H9 (cell line): ENCODE measurements at regions not wholly inside any gene's neighbourhood (a gene's known extent, or its start where the extent isn't known, plus 50 kb on each side); places are given as distances from the start of the nearest gene placed in this dataset.

Source experiments
- DNase-seq: peaks from one replicate; pipeline ENCODE4 v3.0.0-alpha.2; 2017
- H2AFZ ChIP-seq: one replicate; pipeline ENCODE4 v1.6.1; 2013; ENCODE audit warnings: mild to moderate bottlenecking, low read length, control low read depth, moderate library complexity
- H2AK5ac ChIP-seq: 2 replicates; pipeline ENCODE4 v1.6.1; 2013; ENCODE audit warnings: low read length, control low read depth, mixed read lengths; ENCODE audit not compliant: insufficient read length
- H2BK120ac ChIP-seq: one replicate; pipeline ENCODE4 v1.6.1; 2013; ENCODE audit warnings: low read depth, mild to moderate bottlenecking, low read length, control low read depth, inconsistent platforms; ENCODE audit not compliant: poor library complexity, severe bottlenecking
- H2BK12ac ChIP-seq: 2 replicates; pipeline ENCODE4 v1.6.1; 2013; ENCODE audit warnings: low read length, control low read depth, mixed read lengths, low read depth; ENCODE audit not compliant: insufficient read length
- H2BK15ac ChIP-seq: 2 replicates; pipeline ENCODE4 v1.6.1; 2013; ENCODE audit warnings: low read depth, low read length, control low read depth
- H2BK20ac ChIP-seq: one replicate; pipeline ENCODE4 v1.6.1; 2013; ENCODE audit warnings: low read depth, mild to moderate bottlenecking, low read length, control low read depth, inconsistent platforms; ENCODE audit not compliant: poor library complexity, severe bottlenecking
- H2BK5ac ChIP-seq: 2 replicates; pipeline ENCODE4 v1.6.1; 2013; ENCODE audit warnings: low read length, control low read depth, mixed read lengths; ENCODE audit not compliant: insufficient read length
- H3K14ac ChIP-seq: 2 replicates; pipeline ENCODE4 v1.6.1; 2013; ENCODE audit warnings: low read length, control low read depth; ENCODE audit not compliant: insufficient read depth
- H3K18ac ChIP-seq: 2 replicates; pipeline ENCODE4 v1.6.1; 2013; ENCODE audit warnings: low read depth, mild to moderate bottlenecking, mixed read lengths, low read length, control low read depth; ENCODE audit not compliant: insufficient read length
- H3K23ac ChIP-seq: 2 replicates; pipeline ENCODE4 v1.6.1; 2013; ENCODE audit warnings: low read length, control low read depth, mixed read lengths, low read depth; ENCODE audit not compliant: insufficient read length
- H3K23me2 ChIP-seq: 2 replicates; pipeline ENCODE4 v1.6.1; 2013; ENCODE audit warnings: low read depth, mild to moderate bottlenecking, mixed read lengths, low read length, control low read depth; ENCODE audit not compliant: insufficient read length, poor library complexity, severe bottlenecking
- H3K27ac ChIP-seq: 2 replicates; pipeline ENCODE4 v1.5.1; 2013; ENCODE audit warnings: low read length, control low read depth, mixed read lengths, low read depth; ENCODE audit not compliant: insufficient read length
- H3K27me3 ChIP-seq: 2 replicates; pipeline ENCODE4 v1.6.1; 2013; ENCODE audit warnings: low read length, control low read depth, inconsistent platforms; ENCODE audit not compliant: insufficient read depth
- H3K4ac ChIP-seq: 2 replicates; pipeline ENCODE4 v1.6.1; 2013; ENCODE audit warnings: low read depth, mild to moderate bottlenecking, control low read depth, inconsistent platforms, low read length, moderate library complexity
- H3K4me1 ChIP-seq: 2 replicates; pipeline ENCODE4 v1.6.1; 2013; ENCODE audit warnings: low read length, control low read depth, inconsistent platforms; ENCODE audit not compliant: insufficient read depth
- H3K4me2 ChIP-seq: 2 replicates; pipeline ENCODE4 v1.6.1; 2013; ENCODE audit warnings: low read length, control low read depth, mixed read lengths; ENCODE audit not compliant: insufficient read length, insufficient read depth
- H3K56ac ChIP-seq: 2 replicates; pipeline ENCODE4 v1.6.1; 2013; ENCODE audit warnings: low read depth, mild to moderate bottlenecking, mixed read lengths, low read length, control low read depth; ENCODE audit not compliant: insufficient read length
- H3K79me1 ChIP-seq: 2 replicates; pipeline ENCODE4 v1.6.1; 2013; ENCODE audit warnings: low read depth, mild to moderate bottlenecking, moderate library complexity, low read length, control low read depth, inconsistent platforms; ENCODE audit not compliant: insufficient read depth, poor library complexity, severe bottlenecking
- H3K79me2 ChIP-seq: 2 replicates; pipeline ENCODE4 v1.6.1; 2013; ENCODE audit warnings: low read length, control low read depth, inconsistent platforms; ENCODE audit not compliant: insufficient read depth
- H3K9ac ChIP-seq: 2 replicates; pipeline ENCODE4 v1.6.1; 2013; ENCODE audit warnings: low read length, control low read depth, mixed read lengths; ENCODE audit not compliant: insufficient read length; ENCODE audit errors: extremely low read depth
- H3K9me3 ChIP-seq: one replicate; pipeline ENCODE4 v1.6.1; 2013; ENCODE audit warnings: low read depth, low read length, inconsistent platforms; ENCODE audit not compliant: control insufficient read depth
- H3T11ph ChIP-seq: one replicate; pipeline ENCODE4 v1.6.1; 2013; ENCODE audit warnings: mild to moderate bottlenecking, low read length, control low read depth, inconsistent platforms
- H4K20me1 ChIP-seq: one replicate; pipeline ENCODE4 v1.6.1; 2013; ENCODE audit not compliant: control insufficient read depth, insufficient read length, insufficient read depth
- H4K5ac ChIP-seq: 2 replicates; pipeline ENCODE4 v1.6.1; 2013; ENCODE audit warnings: low read depth, mild to moderate bottlenecking, mixed read lengths, low read length, control low read depth; ENCODE audit not compliant: insufficient read length
- H4K8ac ChIP-seq: replicated peaks from 2 replicates; pipeline ENCODE4 v1.6.1; 2013; ENCODE audit warnings: low read length, control low read depth, mixed read lengths, low read depth; ENCODE audit not compliant: insufficient read length
- H4K91ac ChIP-seq: 2 replicates; pipeline ENCODE4 v1.6.1; 2013; ENCODE audit warnings: low read depth, mild to moderate bottlenecking, moderate library complexity, mixed read lengths, low read length, control low read depth; ENCODE audit not compliant: insufficient read length
- H3K27ac Mint-ChIP-seq, 3 experiments: 2 replicates in 2 of 3; 3 replicates in 1 of 3; pipeline ENCODE4 v1.8.0; 2020 to 2021; ENCODE audit warnings: mixed read lengths in 3 of 3, mild to moderate bottlenecking in 1 of 3, moderate library complexity in 1 of 3
- H3K27me3 Mint-ChIP-seq: 2 replicates; pipeline ENCODE4 v1.8.0; 2021; ENCODE audit warnings: low read depth, mild to moderate bottlenecking, moderate library complexity, mixed read lengths
- H3K36me3 Mint-ChIP-seq, 3 experiments: 2 replicates in 2 of 3; 3 replicates in 1 of 3; pipeline ENCODE4 v1.8.0; 2020 to 2021; ENCODE audit warnings: low read depth in 3 of 3, mixed read lengths in 3 of 3; ENCODE audit not compliant: insufficient read depth in 1 of 3
- H3K4me1 Mint-ChIP-seq, 2 experiments: 2 replicates each; pipeline ENCODE4 v1.8.0; 2020; ENCODE audit warnings: mixed read lengths in 2 of 2
- H3K4me3 Mint-ChIP-seq, 2 experiments: 2 replicates in 1 of 2; 3 replicates in 1 of 2; pipeline ENCODE4 v1.8.0; 2020 to 2021; ENCODE audit warnings: mild to moderate bottlenecking in 2 of 2, mixed read lengths in 2 of 2, moderate library complexity in 1 of 2
- H3K9me3 Mint-ChIP-seq, 2 experiments: 2 replicates in 1 of 2; 3 replicates in 1 of 2; pipeline ENCODE4 v1.8.0; 2020; ENCODE audit warnings: mild to moderate bottlenecking in 2 of 2, mixed read lengths in 2 of 2, moderate library complexity in 1 of 2
- WGBS: extraction: QIAGEN DNeasy Blood & Tissue Kit; methylation state at CpG from one replicate; pipeline ENCODE4 v1.1.7; 2013; ENCODE audit warnings: missing lambda C conversion rate, low lambda C conversion rate, mixed read lengths; ENCODE audit not compliant: insufficient read length; ENCODE audit errors: extremely low coverage; 5-methylcytosine and 5-hydroxymethylcytosine counted together
- TF ChIP-seq, protein P1 (sequence below): fragments of 200-600 bp; sonication (generic); conservative IDR thresholded peaks from 3 replicates; pipeline ENCODE4 v1.8.0; 2021; ENCODE audit warnings: antibody characterized with exemption, mild to moderate bottlenecking

DNA sequence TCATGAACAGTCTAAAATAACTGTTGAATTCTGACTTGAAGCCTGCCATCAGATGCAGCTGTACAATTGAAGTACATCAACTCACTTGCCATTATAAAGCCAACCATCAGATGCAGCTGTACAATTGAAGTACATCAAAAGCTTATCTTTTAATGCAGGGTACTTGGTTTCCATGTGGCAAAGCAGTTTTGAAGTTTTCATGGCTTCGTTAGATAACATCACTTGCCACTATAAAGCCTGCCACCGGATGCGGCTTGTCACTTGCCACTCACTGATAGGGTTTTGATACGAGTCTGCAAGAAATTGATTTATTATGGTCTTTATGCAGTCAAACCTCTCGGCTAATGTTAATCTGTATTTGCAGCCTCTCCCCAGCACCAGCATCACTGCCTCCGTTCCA, 1605.8 kb downstream of the SUCLG1 start:
- H3T11ph ChIP-seq = no peak overlapping the region
- WGBS = no CpG with 5 or more reads among the region's 6 CpGs
- no peak overlapping the region for H2BK5ac ChIP-seq
- H3K79me2 ChIP-seq = no peaks in the 10 kb centered on the region
- no peaks in the 10 kb centered on the region for H3K9me3 ChIP-seq
- H3K9ac ChIP-seq = no peak overlapping the region
- no peak overlapping the region for H4K8ac ChIP-seq
- no peak overlapping the region for H2BK15ac ChIP-seq
- peaks cover 3% of the 10 kb centered on the region for H3K23me2 ChIP-seq
- no peak overlapping the region for H2BK20ac ChIP-seq
- no peak overlapping the region for H3K4me2 ChIP-seq
- H3K56ac ChIP-seq = no peak overlapping the region
- no peak overlapping the region for H3K23ac ChIP-seq
- H4K5ac ChIP-seq = no peak overlapping the region
- no peak overlapping the region for H4K91ac ChIP-seq
- H2BK120ac ChIP-seq = no peak overlapping the region
- H3K27me3 ChIP-seq = no peaks in the 10 kb centered on the region
- no peak overlapping the region for H3K4ac ChIP-seq
- no peak overlapping the region for H2AFZ ChIP-seq
- H3K27me3 Mint-ChIP-seq = no peaks in the 10 kb centered on the region
- no peak overlapping the region for H3K27ac Mint-ChIP-seq
- H3K4me1 Mint-ChIP-seq = peaks cover 2% of the 10 kb centered on the region in 2 experiments
- H4K20me1 ChIP-seq = no peaks in the 10 kb centered on the region
- no peaks in the 10 kb centered on the region for H3K4me1 ChIP-seq
- no peak overlapping the region for H3K14ac ChIP-seq
- no peaks in the 10 kb centered on the region for H3K79me1 ChIP-seq
- TF ChIP-seq, protein P1, sequence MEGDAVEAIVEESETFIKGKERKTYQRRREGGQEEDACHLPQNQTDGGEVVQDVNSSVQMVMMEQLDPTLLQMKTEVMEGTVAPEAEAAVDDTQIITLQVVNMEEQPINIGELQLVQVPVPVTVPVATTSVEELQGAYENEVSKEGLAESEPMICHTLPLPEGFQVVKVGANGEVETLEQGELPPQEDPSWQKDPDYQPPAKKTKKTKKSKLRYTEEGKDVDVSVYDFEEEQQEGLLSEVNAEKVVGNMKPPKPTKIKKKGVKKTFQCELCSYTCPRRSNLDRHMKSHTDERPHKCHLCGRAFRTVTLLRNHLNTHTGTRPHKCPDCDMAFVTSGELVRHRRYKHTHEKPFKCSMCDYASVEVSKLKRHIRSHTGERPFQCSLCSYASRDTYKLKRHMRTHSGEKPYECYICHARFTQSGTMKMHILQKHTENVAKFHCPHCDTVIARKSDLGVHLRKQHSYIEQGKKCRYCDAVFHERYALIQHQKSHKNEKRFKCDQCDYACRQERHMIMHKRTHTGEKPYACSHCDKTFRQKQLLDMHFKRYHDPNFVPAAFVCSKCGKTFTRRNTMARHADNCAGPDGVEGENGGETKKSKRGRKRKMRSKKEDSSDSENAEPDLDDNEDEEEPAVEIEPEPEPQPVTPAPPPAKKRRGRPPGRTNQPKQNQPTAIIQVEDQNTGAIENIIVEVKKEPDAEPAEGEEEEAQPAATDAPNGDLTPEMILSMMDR = no peak
- no peak overlapping the region for H2AK5ac ChIP-seq
- H3K18ac ChIP-seq = no peak overlapping the region
- H3K27ac ChIP-seq = no peak overlapping the region
- no peaks in the 10 kb centered on the region for H3K9me3 Mint-ChIP-seq
- H3K4me3 Mint-ChIP-seq = no peak overlapping the region
- no peak for DNase-seq
- no peaks in the 10 kb centered on the region for H3K36me3 Mint-ChIP-seq
- no peak overlapping the region for H2BK12ac ChIP-seq
